ENCODE measurements at regions not wholly inside any gene's neighbourhood (a gene's known extent, or its start where the extent isn't known, plus 50 kb on each side); places are given as distances from the start of the nearest gene placed in this dataset.
"Not testable (repeated sequence)": the region's sequence is repeated elsewhere in the genome, so short reads cannot be mapped to it uniquely, and the experiment has no call there.

DNA sequence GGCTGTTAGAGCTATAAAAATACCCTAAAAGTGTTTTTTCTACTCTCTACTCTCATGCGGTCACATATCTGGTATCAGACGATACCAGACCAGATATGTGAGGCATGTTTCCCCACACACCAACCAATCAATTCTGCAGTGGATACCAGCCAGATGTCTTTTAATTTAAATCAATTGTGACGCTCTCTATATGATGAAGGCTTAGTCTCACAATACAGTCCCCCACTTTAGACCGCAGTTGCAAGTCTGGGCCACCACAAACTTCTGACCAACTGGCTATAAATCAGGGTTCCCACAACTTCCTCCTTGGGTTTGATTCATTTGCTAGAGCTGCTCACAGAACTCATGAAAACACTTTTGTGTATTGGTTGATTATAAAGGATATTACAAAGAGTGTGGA is 586.1 kb upstream of the ZP4 start:
- no peak overlapping the region for H3K4me3 ChIP-seq (ENCODE audit: low read length)
- no peak for TF ChIP-seq ZNF274 (IDR thresholded peaks at IDR 0.05; ENCODE audit: low read depth, low read length)

DNA sequence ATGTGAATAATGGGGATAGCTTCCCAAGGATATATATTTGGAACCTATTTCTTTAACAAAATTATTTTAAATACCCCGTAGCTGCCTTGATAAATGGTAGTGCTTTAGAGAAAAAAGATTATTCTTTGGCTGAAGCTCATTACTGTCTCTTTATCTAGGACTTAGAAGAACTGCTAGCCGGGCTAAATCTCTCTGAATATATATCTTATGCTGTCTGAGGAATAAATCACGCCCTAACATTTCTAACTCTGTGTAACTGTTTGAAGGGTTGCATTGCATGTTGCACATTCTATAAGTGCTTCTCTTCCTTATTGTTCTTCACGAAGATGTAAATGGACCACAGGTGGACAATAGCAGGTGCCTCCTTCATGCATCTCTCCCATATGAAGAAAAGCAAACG is 585.0 kb upstream of the ZP4 start:
- no peak for TF ChIP-seq ZNF274 (IDR thresholded peaks at IDR 0.05; ENCODE audit: low read depth, low read length)

DNA sequence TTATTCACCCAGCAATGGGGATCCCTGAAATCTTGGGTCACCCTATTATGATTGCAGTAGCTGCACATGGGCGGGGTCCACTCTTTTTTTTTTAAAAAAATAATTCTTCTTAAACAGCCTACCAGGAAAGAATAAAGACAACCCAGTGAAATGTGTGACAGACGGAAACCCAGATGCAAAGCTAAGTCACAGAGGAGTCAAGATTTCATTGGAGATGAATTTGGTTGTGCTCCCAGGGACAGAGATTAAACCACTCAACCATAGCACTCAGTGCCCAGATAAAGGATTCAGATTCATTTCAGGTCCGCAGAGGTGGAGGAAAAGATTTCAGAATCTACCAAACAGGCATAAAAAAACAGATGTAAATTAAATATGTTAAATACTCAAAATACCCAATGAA is 583.5 kb upstream of the ZP4 start:
- no peak overlapping the region for H3K4me3 ChIP-seq (ENCODE audit: low read length)
- no peak for TF ChIP-seq ZNF274 (IDR thresholded peaks at IDR 0.05; ENCODE audit: low read depth, low read length)

More for the DNA sequence above, 585.0 kb upstream of the ZP4 start:
- no peak overlapping the region for H3K4me3 ChIP-seq (ENCODE audit: low read length)

DNA sequence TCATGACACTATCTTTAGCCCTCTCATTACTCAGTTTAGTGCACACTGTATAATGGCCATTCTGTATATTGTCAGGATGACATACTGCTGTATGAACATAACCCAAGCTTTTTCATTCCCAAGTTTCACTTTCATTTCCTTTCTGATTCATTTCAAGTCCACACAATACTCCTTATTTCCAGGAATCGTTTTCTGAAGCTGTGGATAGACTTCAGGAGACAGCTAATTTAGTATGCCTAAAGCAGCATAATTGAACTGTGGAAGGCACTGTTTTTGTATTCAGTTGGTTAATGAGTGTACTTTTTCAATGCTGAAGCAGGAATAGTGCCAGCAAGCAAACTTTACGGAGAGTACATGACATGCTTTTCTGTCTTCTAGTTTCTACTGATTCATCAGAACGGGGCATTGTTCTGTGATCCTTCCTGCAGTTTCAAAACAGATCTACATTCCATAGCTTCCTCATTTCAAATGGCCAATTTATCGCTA is 578.5 kb upstream of the ZP4 start:
- no peak for TF ChIP-seq ZNF274 (IDR thresholded peaks at IDR 0.05; ENCODE audit: low read depth, low read length)
- H3K4me3 ChIP-seq (ENCODE audit: low read length): no peak overlapping the region

DNA sequence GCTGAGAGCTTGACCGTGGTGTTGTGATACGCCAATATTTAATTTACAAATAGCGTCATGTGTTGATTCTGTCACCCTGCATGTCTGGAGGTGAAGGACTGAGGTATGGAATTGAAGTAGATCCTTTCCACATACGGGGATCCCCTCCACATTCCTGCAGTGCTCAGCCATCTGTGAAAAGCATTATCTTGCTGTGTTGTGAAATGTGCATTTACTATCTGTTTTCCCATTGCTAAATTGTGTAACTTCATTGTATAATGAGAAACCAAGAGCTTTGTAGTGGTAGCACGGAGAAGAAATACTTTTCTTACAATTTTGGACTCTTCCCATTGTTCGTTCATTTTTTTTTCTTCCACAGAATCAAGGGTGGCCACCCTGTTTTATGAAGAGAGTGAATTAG is 577.3 kb upstream of the ZP4 start:
- no peak overlapping the region for H3K4me3 ChIP-seq (ENCODE audit: low read length)
- no peak for TF ChIP-seq ZNF274 (IDR thresholded peaks at IDR 0.05; ENCODE audit: low read depth, low read length)

DNA sequence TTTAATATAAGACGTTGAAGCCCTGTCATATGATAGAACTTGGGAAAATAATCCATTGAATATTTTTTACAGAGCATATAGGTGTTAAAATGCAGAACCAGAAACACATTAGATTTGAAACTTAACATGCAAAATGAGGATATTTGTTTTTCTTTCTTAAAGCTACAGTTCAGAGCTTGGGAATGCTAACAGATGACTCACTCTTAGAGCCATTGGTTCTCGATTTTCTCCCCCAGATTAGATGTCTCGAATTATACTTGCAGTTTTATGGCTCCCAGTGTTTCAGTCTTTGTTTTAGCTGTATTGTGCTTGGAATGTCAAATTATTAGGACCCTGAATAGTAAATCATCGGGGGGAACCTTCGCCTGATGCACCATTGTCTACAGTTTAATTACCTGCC is 575.7 kb upstream of the ZP4 start:
- no peak for TF ChIP-seq ZNF274 (IDR thresholded peaks at IDR 0.05; ENCODE audit: low read depth, low read length)
- H3K4me3 ChIP-seq (ENCODE audit: low read length): no peak overlapping the region

DNA sequence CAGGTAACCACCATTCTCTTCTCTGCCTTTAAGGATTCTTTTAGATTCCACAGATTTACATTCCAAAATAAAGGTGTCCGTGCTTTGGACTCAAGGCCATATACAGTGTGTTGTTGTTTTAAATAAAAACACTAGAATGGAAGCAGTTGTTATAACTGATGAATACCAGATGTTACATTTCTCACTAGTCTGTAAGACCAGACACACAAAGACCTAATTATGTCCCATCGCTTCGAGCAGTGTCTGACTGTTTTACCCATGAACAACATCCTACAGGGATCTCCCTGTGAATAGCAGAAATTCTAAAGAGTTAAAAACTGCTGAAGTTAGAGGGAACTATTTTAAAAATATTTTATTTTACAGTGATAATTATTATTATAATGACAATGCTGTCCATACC is 574.7 kb upstream of the ZP4 start:
- H3K4me3 ChIP-seq (ENCODE audit: low read length): no peak overlapping the region
- no peak for TF ChIP-seq ZNF274 (IDR thresholded peaks at IDR 0.05; ENCODE audit: low read depth, low read length)

DNA sequence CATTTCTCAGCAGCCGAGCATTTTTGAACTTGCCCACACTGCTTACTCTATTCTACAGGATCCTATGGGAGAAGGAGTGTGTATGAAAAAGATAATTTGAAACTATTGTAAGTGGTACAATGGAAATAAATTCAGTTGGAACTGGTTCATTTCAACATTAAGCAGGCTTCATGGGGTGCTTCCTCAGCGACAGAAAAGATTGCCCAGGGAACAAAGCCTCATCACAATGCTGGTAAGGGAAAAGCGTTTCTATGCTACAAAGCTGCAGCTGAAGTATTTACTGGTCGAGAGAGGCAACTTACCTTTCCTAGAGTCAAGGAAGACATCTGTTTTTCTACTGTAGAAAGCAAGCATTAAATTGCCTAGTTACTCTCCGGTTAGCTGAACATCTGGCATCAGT is 568.2 kb upstream of the ZP4 start:
- no peak overlapping the region for H3K4me3 ChIP-seq (ENCODE audit: low read length)
- TF ChIP-seq ZNF274 (IDR thresholded peaks at IDR 0.05; ENCODE audit: low read depth, low read length): no peak

DNA sequence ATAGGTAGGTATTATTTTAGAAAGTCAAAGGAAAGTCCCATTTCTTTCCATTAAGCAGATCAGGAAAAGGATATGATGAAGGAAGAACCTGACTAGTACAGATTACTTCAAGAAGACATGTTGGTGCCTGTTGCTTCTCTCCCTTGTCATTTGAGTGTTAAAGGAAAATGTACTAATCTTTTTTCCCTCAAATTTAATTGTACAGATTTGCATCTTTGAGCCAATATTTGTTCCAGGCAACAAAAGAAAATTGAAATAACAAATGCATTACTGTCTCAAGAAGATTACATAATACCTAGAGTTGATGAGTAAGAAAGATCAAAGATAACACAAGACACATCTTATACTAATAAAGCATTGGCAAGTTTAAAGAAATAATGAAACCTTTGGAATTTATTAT is 566.9 kb upstream of the ZP4 start:
- TF ChIP-seq ZNF274 (IDR thresholded peaks at IDR 0.05; ENCODE audit: low read depth, low read length): no peak
- no peak overlapping the region for H3K4me3 ChIP-seq (ENCODE audit: low read length)

DNA sequence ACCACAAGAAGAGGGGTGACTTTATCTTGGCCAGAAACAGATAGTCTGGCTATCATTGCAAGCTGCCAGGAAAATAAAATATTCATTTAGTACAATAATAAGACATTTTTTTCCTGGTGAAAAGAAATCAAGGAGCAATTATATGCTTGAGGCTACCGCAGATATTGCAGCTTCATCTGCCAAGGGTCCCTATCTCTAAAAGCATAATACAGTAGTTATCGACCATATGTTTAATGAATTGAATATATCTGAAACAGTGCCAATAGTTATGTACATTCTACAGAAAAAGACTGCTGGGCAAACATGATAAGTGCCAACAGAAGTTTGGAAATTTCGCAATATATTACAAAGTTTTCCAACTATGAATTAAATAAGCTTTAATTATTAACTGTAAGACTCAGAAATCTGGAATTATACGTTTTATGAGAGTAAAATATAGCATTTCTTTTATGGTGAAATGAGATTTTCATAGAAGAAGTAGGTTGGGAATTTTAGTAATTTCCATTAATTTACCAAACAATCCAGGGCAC is 561.1 kb upstream of the ZP4 start:
- no peak overlapping the region for H3K4me3 ChIP-seq (ENCODE audit: low read length)
- TF ChIP-seq ZNF274 (IDR thresholded peaks at IDR 0.05; ENCODE audit: low read depth, low read length): no peak

DNA sequence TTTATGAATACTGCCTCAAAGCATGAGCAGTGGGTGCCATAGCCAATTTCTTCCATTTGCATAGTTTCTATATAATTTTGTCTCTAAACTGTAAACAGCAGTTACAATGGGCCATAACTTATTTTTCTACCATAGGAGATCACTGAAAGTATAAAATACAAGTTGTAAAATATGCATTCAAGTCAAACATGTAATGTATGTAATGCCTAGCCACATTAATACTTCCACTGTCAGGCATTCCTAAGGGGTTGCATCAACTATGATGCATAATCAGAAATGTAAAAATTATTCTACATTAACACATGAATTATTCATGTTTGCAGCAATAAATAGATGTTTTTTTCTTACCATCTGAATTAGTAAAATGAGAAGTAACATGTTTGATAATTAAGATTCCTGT is 560.3 kb upstream of the ZP4 start:
- no peak for TF ChIP-seq ZNF274 (IDR thresholded peaks at IDR 0.05; ENCODE audit: low read depth, low read length)
- H3K4me3 ChIP-seq (ENCODE audit: low read length): no peak overlapping the region

DNA sequence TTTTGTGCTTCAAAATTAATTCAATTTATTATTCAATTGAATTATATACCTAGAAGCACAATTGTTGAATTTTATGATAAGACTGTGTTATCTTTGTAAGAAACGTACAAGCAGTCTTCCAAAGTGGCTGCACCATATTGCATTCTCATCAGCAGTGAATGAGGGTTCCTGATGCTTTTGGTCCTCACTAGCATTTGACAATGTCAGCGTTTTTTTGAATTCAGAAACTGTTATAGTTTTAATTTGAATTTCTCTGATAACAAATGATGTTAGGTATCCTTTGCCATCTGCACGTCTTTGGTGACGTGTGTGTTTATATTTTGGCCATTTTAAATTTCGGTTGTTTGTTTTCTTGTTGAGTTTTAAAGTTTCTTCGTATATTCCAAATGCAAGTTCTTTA is 553.0 kb upstream of the ZP4 start:
- TF ChIP-seq ZNF274 (IDR thresholded peaks at IDR 0.05; ENCODE audit: low read depth, low read length): no peak
- no peak overlapping the region for H3K4me3 ChIP-seq (ENCODE audit: low read length)

DNA sequence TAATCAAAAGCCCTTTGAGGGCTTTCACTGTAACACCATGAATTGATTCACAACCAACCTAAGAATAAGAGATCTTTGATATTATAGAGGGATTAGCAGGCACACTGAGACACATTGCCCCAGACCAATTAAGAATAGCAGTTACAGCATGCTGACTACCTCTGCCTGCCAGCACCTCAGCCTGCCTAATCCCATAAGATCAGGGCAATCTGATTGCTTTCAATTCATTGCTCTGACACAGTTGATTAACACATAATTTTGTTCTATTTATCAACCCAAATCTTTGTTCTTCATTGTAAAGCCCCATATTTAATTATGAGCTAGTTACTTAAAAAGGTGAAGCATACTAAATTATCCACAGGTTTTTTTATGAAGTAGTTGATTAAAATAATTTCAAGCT is 548.8 kb upstream of the ZP4 start:
- TF ChIP-seq ZNF274 (IDR thresholded peaks at IDR 0.05; ENCODE audit: low read depth, low read length): no peak
- no peak overlapping the region for H3K4me3 ChIP-seq (ENCODE audit: low read length)

DNA sequence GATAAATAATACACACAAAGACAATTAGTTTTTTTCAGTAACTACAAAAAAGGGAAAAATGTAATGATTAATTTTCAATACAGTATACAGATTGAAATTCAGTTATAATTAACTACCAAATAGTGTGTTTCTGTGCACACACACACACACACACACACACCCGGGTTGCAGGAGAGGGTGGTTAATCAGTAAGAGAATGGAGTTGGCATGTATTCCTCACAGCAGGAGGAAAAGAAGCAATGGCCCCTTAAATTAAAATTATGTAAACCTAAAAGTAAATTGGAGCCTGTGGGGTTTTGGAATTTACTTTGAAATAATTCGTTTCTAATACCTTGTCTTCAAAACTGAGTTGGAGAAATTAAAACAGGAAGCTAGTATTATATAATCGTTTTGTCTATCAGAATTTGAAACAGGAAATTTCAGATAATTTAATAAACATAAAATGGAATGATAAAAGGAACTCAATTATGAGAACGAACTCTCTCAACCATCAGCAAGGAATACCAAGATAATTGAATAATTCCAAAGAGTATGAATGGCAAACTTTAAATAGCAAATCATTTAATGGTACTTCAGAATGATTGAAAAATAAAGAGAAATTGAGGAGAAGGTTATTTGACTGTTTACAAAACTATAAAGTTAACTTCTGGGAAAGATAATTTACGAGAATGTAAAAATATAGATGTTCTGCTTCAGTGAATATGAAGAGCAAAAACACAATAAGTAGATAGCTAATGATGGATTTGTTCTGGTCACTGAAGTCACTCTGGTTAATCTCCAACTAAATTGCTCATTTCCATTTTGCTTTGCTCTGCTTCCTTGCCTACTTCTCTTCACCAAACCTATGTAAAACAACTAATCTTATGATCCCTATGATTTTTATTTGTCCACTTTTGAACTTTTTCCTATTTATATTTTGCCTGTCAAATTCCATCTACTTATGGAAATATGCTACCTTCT is 547.9 kb upstream of the ZP4 start:
- TF ChIP-seq ZNF274 (IDR thresholded peaks at IDR 0.05; ENCODE audit: low read depth, low read length): no peak
- no peak overlapping the region for H3K4me3 ChIP-seq (ENCODE audit: low read length)

DNA sequence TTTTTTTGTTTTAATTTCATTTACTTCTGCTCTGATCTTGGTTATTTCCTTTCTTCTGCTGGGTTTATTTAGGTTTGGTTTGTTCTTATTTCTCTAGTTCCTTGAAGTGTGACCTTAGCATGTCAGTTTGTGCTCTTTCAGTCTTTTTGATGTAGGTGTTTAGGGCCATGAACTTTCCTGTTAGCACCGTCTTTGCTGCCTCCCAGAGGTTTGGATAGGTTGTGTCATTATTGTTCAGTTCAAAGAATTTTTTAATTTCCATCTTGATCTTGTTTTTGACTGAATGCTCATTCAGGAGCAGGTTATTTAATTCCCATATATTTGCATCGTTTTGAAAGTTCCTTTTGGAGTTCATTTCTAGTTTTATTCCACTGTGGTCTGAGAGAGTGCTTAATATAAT is 539.0 kb upstream of the ZP4 start:
- not testable (repeated sequence) for H3K4me3 ChIP-seq (ENCODE audit: low read length)
